ENCODE measurements at regions not wholly inside any gene's neighbourhood (a gene's known extent, or its start where the extent isn't known, plus 50 kb on each side); places are given as distances from the start of the nearest gene placed in this dataset.

- no peak for DNase-seq
Observed at GRCh38 chr14:80446356-80446755, 235.1 kb upstream of the DIO2 start.

DNA sequence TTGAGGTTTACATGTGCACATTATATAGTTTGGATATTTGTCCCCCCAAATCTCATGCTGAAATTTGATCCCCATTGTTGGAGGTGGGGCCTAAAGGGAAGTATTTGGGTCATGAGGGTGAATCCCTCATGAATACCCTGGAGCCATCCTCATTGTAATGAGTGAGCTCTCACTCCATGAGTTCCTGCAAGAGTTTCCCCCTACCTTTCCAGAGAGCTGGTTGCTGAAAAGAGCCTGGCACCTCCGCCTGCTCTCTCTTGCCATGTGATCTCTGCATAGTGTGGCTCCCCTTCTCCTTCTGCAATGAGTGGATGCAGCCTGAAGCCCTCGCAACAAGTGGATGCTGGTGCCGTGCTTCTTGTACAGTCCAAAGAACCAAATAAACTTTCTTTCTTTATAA lies 234.3 kb upstream of the DIO2 start:
- no peak for DNase-seq

DNA sequence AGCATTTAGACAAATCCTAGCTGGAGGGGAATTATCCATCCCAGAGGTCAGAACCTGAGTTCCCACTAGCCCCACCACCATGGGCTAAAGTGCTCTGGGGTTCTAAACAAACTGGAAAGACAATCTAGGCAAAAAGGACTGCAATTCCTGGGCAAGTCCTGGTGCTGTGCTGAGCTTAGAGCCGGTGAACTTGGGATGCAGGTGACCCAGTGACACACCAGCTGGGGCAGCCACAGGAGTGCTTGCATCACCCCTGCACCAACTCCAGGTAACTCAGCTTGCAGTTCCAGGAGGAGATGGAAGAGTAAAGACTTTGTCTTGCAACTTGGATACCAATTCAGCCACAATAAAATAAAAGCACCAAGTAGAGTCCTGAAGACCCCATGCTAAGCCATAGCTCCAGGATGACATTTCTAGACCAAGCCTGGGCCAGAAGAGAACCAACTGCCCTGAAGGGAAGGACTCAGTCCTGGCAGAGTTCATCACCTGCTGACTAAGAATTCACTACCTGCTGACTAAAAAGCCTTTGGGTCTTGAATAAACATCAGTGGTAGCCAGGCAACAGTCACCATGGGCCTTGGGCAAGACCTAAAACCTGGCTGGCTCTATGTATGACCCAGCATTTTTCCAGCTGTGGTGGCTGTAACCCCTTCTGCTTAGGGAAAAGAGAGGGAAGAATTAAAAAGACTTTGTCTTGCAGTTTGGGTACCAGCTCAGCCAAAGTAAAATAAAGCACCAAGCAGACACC lies 223.4 kb upstream of the DIO2 start:
- DNase-seq, result no peak

DNA sequence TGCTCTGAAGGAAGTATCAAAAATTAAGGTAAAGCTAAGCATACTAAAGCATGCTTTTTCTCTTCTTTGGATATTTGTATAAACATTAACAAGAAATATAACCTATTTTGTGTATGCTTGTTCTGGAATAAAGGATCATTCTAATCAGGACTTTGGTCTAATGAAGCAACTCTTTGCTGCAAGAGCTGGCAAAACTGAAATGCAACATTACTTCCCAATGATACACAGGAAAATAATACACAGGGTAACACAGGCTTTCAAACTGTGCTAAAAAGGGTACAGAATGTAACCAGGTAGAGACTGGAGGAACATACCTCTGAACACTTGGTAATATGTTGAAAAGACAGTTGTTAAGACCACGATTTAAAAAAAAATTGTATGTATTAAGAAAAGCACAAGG lies 222.5 kb upstream of the DIO2 start:
- no peak for DNase-seq

DNA sequence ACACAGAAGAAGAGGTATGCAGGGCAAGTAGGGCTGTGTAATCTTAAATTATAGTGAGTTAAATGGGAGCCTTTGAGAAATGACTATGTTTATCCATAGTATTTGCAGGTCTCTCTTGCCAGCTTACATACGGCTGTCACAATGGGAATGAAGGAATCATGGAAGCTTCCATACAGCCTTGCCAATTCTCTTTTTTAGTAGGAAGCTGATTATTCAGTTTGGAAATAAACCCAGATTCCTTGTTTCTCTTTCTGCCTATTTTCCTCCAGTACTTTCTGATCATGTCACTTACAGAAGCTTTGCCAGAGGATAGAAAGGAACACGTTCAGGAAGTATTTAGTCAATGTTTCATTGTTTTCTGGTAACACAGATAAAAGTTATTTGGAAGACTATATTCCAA lies 217.4 kb upstream of the DIO2 start:
- no peak for DNase-seq

GRCh38 chr14:80428171-80428570 lies 216.9 kb upstream of the DIO2 start:
- DNase-seq, result no peak

DNA sequence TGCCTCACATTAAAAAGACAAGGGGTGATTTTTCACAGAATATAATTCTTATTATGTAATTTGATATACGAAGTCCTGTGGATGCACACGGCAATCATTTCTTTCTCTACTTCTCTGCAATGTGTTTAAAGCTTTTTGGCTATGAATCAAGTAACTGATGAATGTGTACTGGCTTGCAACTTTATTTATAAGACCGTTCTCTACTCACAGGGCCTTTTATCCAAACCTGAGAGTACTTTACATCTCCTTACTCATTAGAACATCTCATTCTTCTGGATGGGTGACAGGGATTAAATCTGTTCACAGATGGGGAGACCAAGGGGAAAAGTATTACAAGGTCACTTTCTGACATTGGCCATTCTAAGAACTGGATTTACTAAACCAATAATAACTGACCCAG lies 215.8 kb upstream of the DIO2 start:
- no peak for DNase-seq

GRCh38 chr14:80426683-80427082 lies 215.4 kb upstream of the DIO2 start:
- DNase-seq, result no peak

- no peak for DNase-seq
Observed at GRCh38 chr14:80425686-80426085, 214.4 kb upstream of the DIO2 start.

- no peak for DNase-seq
Observed at GRCh38 chr14:80419769-80420168, 208.5 kb upstream of the DIO2 start.

- DNase-seq, result no peak
Observed at GRCh38 chr14:80419345-80419744, 208.0 kb upstream of the DIO2 start.

DNA sequence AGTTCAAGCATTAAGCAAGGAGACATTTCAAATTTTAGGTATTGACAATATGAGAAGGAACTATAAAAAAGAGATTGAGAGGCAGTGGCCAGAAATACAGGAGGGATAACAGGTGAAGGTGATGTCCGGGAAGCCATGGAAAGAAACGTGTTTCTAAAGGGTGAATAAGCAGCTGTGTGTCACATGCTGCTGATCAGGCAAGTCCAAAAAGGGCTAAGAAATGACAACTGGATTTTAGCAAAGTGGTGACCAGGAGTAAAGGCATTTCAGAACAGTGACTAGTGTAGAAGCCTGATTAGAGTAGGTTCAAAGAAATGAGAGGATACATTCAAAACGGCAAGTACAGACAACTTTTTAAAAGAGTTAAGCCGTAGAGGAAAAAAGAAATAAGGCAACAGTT lies 204.3 kb upstream of the DIO2 start:
- no peak for DNase-seq

- no peak for DNase-seq
Observed at GRCh38 chr14:80414080-80414479, 202.8 kb upstream of the DIO2 start.

GRCh38 chr14:80404413-80404812 lies 193.1 kb upstream of the DIO2 start:
- DNase-seq, result no peak

- DNase-seq, result no peak
Observed at GRCh38 chr14:80403036-80403435, 191.7 kb upstream of the DIO2 start.

- no peak for DNase-seq
Observed at GRCh38 chr14:80395031-80395430, 183.7 kb upstream of the DIO2 start.

DNA sequence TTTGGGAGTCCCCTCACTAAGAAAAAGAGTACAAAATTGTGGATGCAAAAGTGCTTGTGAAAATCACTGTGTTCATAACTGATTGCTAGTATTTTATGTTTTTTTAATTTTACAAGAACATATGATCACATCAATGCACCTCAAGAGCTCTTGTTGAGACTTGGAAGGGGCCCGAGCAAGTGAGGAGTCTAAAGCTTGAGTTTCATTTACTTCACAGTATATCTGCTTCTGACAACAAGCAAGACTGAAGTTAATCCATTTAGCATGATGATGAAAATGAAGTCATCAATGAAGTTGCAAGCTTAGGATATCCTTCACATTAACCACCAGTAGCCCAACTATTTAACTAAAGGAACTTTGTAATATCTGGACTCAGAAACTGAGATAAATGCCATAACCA lies 182.5 kb upstream of the DIO2 start:
- DNase-seq, result no peak

DNA sequence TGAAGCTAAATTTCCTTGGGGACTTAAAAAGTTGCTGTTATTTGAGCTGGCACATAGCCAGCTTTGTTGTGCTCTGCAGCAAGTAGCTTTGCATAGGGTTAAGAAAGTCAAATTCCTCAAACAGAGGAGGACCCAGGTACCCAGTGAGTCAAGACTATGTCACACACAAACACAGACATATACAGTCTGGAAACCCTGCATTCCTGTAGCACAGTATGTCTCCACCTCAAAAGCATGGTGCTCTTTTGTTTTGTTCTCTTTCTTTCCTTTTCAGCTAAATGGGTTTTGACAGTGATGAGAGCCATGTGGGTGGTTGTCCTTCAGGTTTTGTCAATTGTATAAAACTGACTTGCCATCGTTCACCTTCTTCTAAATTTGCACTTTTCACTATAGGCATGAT lies 179.6 kb upstream of the DIO2 start:
- DNase-seq, result no peak

DNA sequence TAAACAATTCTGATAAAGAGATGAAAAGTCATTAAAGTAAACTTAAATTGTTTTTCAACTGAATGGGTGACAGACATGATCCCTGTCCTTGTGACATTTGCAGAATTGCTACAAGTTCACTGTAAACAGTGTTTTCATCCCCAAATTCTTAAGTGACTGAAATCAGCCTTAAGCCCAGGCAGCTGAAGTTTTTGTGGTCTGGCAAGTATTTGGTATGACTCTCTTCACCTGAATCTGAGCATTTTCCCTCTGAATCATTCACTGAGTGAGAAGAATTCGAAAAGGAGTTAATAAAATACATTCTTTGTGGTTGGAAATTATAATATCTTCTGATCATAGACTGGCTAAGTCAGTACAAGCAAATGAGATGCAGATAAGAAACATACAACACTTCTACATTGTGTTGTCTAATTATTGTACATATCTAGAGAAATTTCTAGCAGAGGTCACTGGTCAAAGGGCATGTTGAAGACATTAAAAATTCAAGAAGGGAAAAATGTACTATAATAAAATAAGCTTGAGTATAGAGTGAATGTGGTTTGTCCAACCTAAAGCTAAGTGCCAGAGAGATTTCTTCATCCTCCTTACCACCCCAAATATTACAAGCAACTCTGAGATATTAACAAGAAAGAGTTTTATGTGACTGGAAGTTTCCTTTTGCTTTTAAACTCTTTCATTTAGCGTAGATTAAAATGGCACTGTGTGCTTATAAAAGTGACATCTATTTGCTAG lies 177.8 kb upstream of the DIO2 start:
- no peak for DNase-seq

- no peak for DNase-seq
Observed at GRCh38 chr14:80387563-80387981, 176.3 kb upstream of the DIO2 start.

GRCh38 chr14:80385336-80385735 lies 174.0 kb upstream of the DIO2 start:
- DNase-seq, result no peak

DNA sequence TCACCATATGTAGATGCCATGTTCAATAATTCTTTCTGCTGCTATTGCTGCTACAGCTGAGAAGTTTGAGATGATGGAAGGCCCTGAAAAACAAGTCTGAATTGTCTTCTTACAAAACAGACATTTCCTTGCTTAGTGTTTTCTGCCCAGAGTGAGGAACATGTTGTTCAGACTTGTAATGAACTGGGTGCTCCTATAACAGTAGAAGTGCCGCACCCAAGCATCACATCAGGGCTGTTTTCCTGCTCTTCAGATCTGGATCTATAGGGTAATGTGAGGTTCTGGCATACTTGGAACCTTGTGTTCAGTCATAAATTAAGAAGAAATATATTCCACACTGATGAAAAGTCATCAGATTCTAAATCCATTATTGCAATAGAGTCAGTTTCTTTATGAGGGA lies 171.9 kb upstream of the DIO2 start:
- no peak for DNase-seq

DNA sequence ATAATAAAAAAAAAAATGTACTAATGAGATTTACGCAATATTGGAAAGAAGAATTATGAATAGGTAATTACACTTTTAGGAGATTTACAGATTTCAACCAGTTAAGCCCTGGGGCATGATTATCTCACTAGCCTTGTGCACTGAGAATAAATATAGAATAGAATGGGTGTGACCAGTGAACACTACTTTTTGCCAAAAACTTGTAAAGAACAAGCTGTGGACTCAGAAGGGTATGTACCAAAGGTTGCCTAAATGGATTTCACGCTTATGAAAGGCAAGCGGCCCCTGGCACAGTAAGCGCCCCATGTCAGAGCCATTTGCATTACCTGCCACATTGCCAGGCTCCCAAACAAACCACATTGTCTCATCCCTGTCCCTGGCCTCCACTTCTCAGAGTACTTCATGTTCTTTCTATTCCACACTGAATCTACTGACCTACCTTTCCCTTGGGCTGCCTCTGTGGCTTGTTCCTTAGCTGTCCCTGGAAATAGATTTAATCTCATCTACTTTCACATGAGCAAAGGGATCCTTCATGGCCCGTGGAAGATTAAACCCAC lies 170.6 kb upstream of the DIO2 start:
- no peak for DNase-seq

DNA sequence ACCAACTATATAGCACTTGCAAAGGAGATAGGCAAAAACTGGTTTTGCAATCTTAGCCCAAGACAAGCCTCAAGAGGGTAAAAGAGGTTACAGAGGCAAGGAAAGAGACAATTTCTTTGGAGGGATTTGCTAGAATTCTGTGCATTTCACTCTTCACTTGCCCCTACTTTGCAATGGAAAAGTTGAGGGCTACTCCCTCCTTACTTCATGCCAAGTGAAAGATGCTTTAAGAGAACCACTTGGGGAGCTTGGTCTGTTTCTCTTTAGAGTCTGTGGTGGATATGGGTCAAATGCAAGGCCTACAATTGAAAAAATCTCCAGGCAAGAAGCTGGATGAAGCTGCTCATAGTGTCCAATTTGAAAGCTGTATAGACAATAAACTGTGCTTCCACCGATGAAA lies 167.7 kb upstream of the DIO2 start:
- no peak for DNase-seq

Data from suppressor macrophage treated with lipopolysaccharide for 4 hours (primary cell).